Stimulated activated memory B cell treated with anti-CD40 and anti-IgM and Interleukin-4, amounts not matched to agents 10 μg/mL and 1 μg/mL and 100 μg/mL, for 72 hours (primary cell): ENCODE measurements at regions not wholly inside any gene's neighbourhood (a gene's known extent, or its start where the extent isn't known, plus 50 kb on each side); places are given as distances from the start of the nearest gene placed in this dataset.

Experiments
- ATAC-seq: fragments of 150-1000 bp; cut with Tn5 transposase; 2 replicates; pipeline ENCODE4 v1.10.0; 2021
- H3K27ac Mint-ChIP-seq: one replicate; pipeline ENCODE4 v1.8.0; 2022; ENCODE audit warnings: mild to moderate bottlenecking, mixed read lengths
- H3K27me3 Mint-ChIP-seq: one replicate; pipeline ENCODE4 v1.8.0; 2022; ENCODE audit warnings: mixed read lengths
- H3K36me3 Mint-ChIP-seq: one replicate; pipeline ENCODE4 v1.8.0; 2022; ENCODE audit warnings: mixed read lengths
- H3K4me1 Mint-ChIP-seq: one replicate; pipeline ENCODE4 v1.8.0; 2022; ENCODE audit warnings: mixed read lengths
- H3K4me3 Mint-ChIP-seq: one replicate; pipeline ENCODE4 v1.8.0; 2022; ENCODE audit warnings: mild to moderate bottlenecking, moderate library complexity, mixed read lengths
- H3K9me3 Mint-ChIP-seq: one replicate; pipeline ENCODE4 v1.8.0; 2022; ENCODE audit warnings: mixed read lengths

DNA sequence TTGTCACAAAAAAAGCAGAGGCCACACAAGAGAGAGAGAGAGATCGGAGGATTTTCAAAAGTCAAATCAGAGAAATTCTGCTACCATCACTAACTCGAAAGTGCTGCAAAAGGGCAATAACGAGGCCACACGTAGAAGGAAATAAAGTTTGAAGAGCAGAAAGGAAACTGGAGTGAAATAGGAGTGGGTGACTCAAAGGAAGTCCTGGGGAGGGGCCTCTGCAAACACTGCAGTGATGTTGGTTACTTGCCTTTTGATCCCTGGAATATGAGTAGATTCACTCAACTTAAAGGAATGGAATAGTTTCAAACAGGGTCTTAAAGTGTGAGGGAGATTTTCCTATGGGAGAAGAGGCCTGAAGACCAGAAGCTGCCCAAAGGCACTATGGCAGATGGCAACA lies 663.4 kb upstream of the LCORL start:
- H3K4me1 Mint-ChIP-seq, result no peaks in the 10 kb centered on the region
- no peaks in the 10 kb centered on the region for H3K27me3 Mint-ChIP-seq
- H3K4me3 Mint-ChIP-seq, result no peak overlapping the region
- no peak for ATAC-seq
- no peak overlapping the region for H3K27ac Mint-ChIP-seq
- H3K36me3 Mint-ChIP-seq, result no peaks in the 10 kb centered on the region
- no peaks in the 10 kb centered on the region for H3K9me3 Mint-ChIP-seq

DNA sequence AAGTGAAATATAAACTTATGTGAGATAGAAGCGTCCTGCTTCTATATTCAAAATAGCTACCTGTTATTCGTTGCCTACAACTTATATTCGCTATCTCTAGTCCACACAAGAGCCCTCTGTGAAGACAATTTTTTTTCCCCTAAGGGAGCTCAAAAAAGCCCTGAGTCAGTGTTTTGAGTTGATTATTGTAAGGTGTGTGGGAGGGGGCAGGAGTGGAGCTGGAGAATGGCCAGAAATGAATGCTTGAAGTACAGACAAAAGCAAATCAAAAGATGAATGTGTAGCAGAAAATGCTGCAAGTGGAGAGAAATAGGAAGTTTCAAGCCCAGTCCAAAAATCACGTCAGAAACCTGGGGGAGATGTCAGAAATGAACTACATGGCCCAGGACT lies 655.0 kb upstream of the LCORL start:
- Mint-ChIP-seq H3K27ac (no peak overlapping the region), H3K27me3 (no peaks in the 10 kb centered on the region), H3K9me3 (no peaks in the 10 kb centered on the region), H3K4me1 (no peaks in the 10 kb centered on the region), H3K4me3 (no peak overlapping the region), H3K36me3 (no peaks in the 10 kb centered on the region)
- ATAC-seq, result no peak

DNA sequence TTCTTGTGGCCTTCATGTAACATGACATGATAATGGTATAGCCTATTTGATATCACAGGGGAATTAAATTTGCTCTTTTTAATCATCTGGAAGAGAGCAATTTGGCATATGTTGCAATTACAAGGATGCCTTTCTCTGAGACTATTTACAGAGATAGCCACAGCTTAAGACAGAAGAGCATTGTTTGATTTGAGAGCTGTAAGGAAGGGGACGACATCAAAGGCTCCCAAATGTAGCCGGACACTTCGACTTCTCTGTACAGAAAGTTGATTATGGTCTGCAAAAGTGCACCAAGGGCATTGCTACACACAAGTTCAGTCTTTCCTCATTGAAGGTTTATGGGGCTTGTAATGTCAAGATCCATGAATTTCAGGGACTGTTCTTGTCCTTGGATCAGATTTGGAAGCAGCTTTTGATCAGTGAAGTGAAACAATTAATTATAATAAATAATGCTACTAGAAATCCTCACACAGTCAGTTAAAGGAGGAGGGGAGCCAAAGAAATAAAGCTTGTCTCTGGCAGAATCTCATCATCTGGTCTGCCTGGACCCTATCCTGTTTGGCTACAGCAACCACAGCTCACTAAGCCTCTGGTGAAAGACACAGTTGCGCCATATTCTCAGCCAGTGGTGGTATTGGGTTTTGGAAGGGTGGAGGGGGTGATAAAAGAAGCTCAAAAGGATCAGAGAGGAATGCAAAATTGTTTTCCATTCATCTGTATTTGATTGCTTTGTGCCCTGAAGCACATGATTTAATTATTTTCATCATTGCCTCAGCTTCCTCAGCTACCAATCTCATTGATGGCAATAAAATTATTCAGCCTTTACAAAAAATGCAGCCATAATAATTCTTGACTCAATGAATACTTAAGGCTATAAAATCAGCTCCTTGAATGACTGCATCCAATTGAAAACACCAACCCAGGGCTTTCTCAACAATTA lies 654.3 kb upstream of the LCORL start:
- Mint-ChIP-seq H3K9me3 (no peaks in the 10 kb centered on the region), H3K4me3 (no peak overlapping the region), H3K36me3 (no peaks in the 10 kb centered on the region), H3K27me3 (no peaks in the 10 kb centered on the region), H3K4me1 (no peaks in the 10 kb centered on the region), H3K27ac (no peak overlapping the region)
- ATAC-seq, result no peak

- Mint-ChIP-seq H3K27ac (no peak overlapping the region), H3K4me3 (no peak overlapping the region), H3K9me3 (no peaks in the 10 kb centered on the region), H3K4me1 (no peaks in the 10 kb centered on the region), H3K36me3 (no peaks in the 10 kb centered on the region), H3K27me3 (no peaks in the 10 kb centered on the region)
- no peak for ATAC-seq
Observed at GRCh38 chr4:18670034-18670433, 648.5 kb upstream of the LCORL start.

GRCh38 chr4:18669390-18669789 lies 647.8 kb upstream of the LCORL start:
- H3K4me3 Mint-ChIP-seq, result no peak overlapping the region
- H3K36me3 Mint-ChIP-seq, result no peaks in the 10 kb centered on the region
- H3K9me3 Mint-ChIP-seq, result no peaks in the 10 kb centered on the region
- H3K27me3 Mint-ChIP-seq, result no peaks in the 10 kb centered on the region
- no peak for ATAC-seq
- H3K27ac Mint-ChIP-seq, result no peak overlapping the region
- H3K4me1 Mint-ChIP-seq, result no peaks in the 10 kb centered on the region

DNA sequence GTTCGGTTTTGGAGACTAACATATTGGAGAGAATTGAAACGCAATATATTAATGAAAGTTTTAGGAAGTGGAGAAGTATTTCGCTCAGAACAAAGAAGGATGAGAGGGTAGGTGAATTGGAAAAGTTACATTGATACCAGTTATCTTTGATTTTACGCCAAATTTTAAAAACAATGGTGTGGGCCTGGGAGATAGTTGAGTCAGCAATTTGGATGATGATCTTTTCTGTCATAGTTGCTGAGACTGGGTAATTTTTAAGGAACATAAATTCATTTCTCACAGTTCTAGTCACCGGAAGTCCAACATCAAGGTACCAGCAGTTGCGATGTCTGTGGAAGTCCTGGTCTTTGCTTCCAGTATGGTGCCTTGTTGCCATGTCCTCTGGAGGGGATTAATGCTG lies 644.8 kb upstream of the LCORL start:
- no peaks in the 10 kb centered on the region for H3K27me3 Mint-ChIP-seq
- no peak for ATAC-seq

GRCh38 chr4:18664171-18664570 lies 642.6 kb upstream of the LCORL start:
- Mint-ChIP-seq H3K27me3 (no peaks in the 10 kb centered on the region), H3K27ac (no peak overlapping the region), H3K4me1 (no peaks in the 10 kb centered on the region), H3K9me3 (no peaks in the 10 kb centered on the region), H3K4me3 (no peak overlapping the region), H3K36me3 (no peaks in the 10 kb centered on the region)
- ATAC-seq, result no peak

More for the DNA sequence above, 644.8 kb upstream of the LCORL start:
- H3K27ac Mint-ChIP-seq, result no peak overlapping the region
- H3K9me3 Mint-ChIP-seq, result no peaks in the 10 kb centered on the region
- no peaks in the 10 kb centered on the region for H3K4me1 Mint-ChIP-seq
- no peak overlapping the region for H3K4me3 Mint-ChIP-seq
- H3K36me3 Mint-ChIP-seq, result no peaks in the 10 kb centered on the region

GRCh38 chr4:18645351-18645750 lies 623.8 kb upstream of the LCORL start:
- Mint-ChIP-seq H3K4me3 (no peak overlapping the region), H3K4me1 (no peaks in the 10 kb centered on the region), H3K27me3 (no peaks in the 10 kb centered on the region), H3K27ac (no peak overlapping the region), H3K9me3 (peaks cover 6% of the 10 kb centered on the region), H3K36me3 (no peaks in the 10 kb centered on the region)
- ATAC-seq, result no peak

DNA sequence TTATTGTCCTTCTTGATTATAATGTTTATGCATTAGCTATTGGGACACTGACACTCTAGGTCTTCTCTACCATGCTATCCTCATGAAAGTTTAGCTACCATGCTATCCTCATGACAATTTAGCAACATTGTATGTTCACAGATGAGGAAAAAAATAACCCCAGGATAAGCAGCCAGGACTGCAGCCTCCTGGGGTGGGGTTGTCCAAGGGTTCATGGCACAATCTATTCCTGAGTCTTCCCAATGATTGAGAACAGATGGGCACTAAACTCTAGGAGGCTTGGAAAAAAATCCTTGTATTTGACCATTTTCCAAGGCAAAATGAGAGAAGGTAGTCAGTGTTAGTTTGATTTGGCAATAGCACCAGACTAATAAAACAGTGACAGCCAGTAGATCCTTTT lies 619.8 kb upstream of the LCORL start:
- Mint-ChIP-seq H3K27ac (no peak overlapping the region), H3K27me3 (no peaks in the 10 kb centered on the region), H3K4me3 (no peak overlapping the region), H3K4me1 (no peaks in the 10 kb centered on the region), H3K9me3 (no peaks in the 10 kb centered on the region), H3K36me3 (no peaks in the 10 kb centered on the region)
- ATAC-seq, result no peak

GRCh38 chr4:18638031-18638430 lies 616.5 kb upstream of the LCORL start:
- H3K4me1 Mint-ChIP-seq, result no peaks in the 10 kb centered on the region
- ATAC-seq, result no peak

DNA sequence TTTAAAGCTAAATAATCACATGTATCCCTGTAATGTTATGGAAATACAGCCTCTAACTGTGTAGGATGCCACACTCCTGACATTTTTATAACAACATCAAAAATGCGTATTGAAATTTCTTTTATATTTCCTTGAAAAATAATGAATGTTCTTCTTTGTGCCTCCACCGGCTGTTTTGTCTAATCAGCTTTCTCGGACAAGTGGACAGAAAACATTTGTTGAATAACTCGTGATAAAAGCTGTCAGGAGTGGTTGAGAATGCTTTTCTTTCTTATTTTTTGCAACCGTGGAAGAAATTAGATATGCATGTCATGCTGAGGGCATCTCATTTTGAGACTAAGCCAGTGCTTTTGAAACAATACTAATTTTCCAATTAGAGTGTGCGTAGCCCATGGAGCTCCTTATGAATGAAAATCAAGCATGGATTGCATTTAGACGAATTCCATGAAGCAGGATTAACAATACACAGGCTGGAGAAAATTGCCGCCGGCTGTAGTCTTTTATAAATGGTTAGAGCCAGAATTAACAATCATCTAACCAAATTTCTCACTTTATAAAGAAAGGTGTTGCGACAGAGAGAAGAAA lies 614.5 kb upstream of the LCORL start:
- no peaks in the 10 kb centered on the region for H3K9me3 Mint-ChIP-seq
- no peaks in the 10 kb centered on the region for H3K36me3 Mint-ChIP-seq
- no peak overlapping the region for H3K4me3 Mint-ChIP-seq
- no peaks in the 10 kb centered on the region for H3K4me1 Mint-ChIP-seq
- no peak for ATAC-seq
- H3K27ac Mint-ChIP-seq, result no peak overlapping the region
- H3K27me3 Mint-ChIP-seq, result no peaks in the 10 kb centered on the region

More at GRCh38 chr4:18638031-18638430, 616.5 kb upstream of the LCORL start:
- Mint-ChIP-seq H3K9me3 (no peaks in the 10 kb centered on the region), H3K27ac (no peak overlapping the region), H3K27me3 (no peaks in the 10 kb centered on the region), H3K36me3 (no peaks in the 10 kb centered on the region), H3K4me3 (no peak overlapping the region)

- Mint-ChIP-seq H3K36me3 (no peaks in the 10 kb centered on the region), H3K27ac (no peak overlapping the region), H3K4me3 (no peak overlapping the region), H3K4me1 (no peaks in the 10 kb centered on the region), H3K27me3 (no peaks in the 10 kb centered on the region), H3K9me3 (no peaks in the 10 kb centered on the region)
- ATAC-seq, result no peak
Observed at GRCh38 chr4:18635531-18635930, 614.0 kb upstream of the LCORL start.

DNA sequence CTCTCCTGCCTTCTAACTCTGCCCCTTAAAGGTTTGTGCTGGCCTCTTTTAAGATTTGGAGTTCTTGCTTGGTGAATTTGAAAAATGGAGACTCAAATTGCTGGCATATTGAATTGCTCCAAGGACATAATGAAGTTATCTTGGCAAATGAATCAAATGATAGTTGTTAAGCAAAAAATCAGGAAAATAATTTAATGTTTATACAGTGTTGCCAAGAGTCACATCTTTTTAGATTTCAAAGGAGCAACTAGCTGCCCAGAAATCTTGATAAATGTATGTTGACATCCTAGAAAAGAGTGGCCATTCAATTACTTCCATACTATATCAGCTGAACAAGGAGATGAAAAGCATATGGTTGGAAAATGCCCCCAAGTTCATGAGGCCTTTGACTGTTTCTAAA lies 610.0 kb upstream of the LCORL start:
- Mint-ChIP-seq H3K27ac (no peak overlapping the region), H3K4me3 (no peak overlapping the region), H3K27me3 (no peaks in the 10 kb centered on the region), H3K4me1 (no peaks in the 10 kb centered on the region), H3K9me3 (no peaks in the 10 kb centered on the region), H3K36me3 (no peaks in the 10 kb centered on the region)
- no peak for ATAC-seq

GRCh38 chr4:18630218-18631110 lies 608.9 kb upstream of the LCORL start:
- peak; percentile 46 for ATAC-seq
- Mint-ChIP-seq H3K4me1 (no peaks in the 10 kb centered on the region), H3K36me3 (no peaks in the 10 kb centered on the region), H3K27me3 (no peaks in the 10 kb centered on the region), H3K27ac (no peak overlapping the region), H3K9me3 (no peaks in the 10 kb centered on the region), H3K4me3 (no peak overlapping the region)

DNA sequence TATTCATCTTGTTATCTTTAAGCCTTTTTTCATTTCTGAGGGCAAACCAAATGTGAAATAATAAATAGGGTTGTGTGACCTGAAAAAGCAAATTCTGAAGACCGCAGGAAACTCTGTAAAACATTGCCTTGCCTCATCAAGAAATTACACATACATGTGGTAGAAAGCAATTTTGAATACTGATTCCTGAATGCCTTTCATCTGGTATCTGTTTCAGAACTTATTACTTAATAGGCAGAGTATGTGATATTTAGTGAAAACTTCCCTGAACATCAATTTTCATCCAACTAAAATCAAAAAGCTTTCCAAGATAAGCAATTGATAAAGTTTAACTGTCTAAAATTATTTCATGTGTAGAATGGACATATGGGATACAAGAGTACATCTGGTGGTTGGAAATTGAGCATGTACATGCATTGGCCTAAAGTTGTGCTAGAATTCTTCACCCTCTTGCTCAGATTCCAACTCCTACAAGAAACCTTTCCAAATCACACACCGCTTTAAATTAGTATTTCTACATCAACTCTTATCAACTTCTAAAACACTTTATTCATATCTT lies 606.0 kb upstream of the LCORL start:
- no peak for ATAC-seq
- no peaks in the 10 kb centered on the region for H3K36me3 Mint-ChIP-seq
- no peak overlapping the region for H3K27ac Mint-ChIP-seq
- no peaks in the 10 kb centered on the region for H3K9me3 Mint-ChIP-seq
- H3K4me3 Mint-ChIP-seq, result no peak overlapping the region
- no peaks in the 10 kb centered on the region for H3K27me3 Mint-ChIP-seq
- no peaks in the 10 kb centered on the region for H3K4me1 Mint-ChIP-seq
